HEK293T (cell line): ENCODE measurements at regions not wholly inside any gene's neighbourhood (a gene's known extent, or its start where the extent isn't known, plus 50 kb on each side); places are given as distances from the start of the nearest gene placed in this dataset.

Source experiments
- CTCF ChIA-PET: fragments of 350-600 bp; formaldehyde crosslinking; extraction: SDS; loops from one replicate; lab custom pipeline; 2021; ENCODE audit warnings: antibody characterized with exemption, inconsistent platforms; lab: Yijun Ruan, JAX
- POLR2A ChIA-PET: fragments of 350-600 bp; formaldehyde crosslinking; extraction: SDS; loops from one replicate; lab custom pipeline; 2020; ENCODE audit warnings: antibody characterized with exemption, inconsistent platforms; lab: Yijun Ruan, JAX
- DNase-seq: peaks from one replicate; pipeline ENCODE4 v3.0.0; 2012; ENCODE audit warnings: mixed read lengths; ENCODE audit errors: extremely low spot score
- ARNT ChIP-seq: fragments of 450-650 bp; IDR thresholded peaks from 2 replicates; pipeline ENCODE4 v1.6.1; 2017; ENCODE audit warnings: mild to moderate bottlenecking
- BHLHE40 ChIP-seq: fragments of 450-650 bp; IDR thresholded peaks from 2 replicates; pipeline ENCODE4 v1.6.1; 2016; ENCODE audit warnings: mild to moderate bottlenecking, moderate library complexity, borderline replicate concordance
- CTBP1 ChIP-seq: fragments of 450-650 bp; IDR thresholded peaks from 2 replicates; pipeline ENCODE4 v1.6.1; 2016; ENCODE audit warnings: borderline replicate concordance
- ELF4 ChIP-seq: fragments of 450-650 bp; IDR thresholded peaks from 2 replicates; pipeline ENCODE4 v1.6.1; 2017; ENCODE audit warnings: antibody characterized with exemption
- FOXA1 ChIP-seq: fragments of 450-650 bp; IDR thresholded peaks from 2 replicates; pipeline ENCODE4 v1.6.1; 2016; ENCODE audit warnings: mild to moderate bottlenecking
- FOXK2 ChIP-seq: fragments of 450-650 bp; IDR thresholded peaks from 2 replicates; pipeline ENCODE4 v1.6.1; 2016; ENCODE audit warnings: mild to moderate bottlenecking
- FOXM1 ChIP-seq: fragments of 450-650 bp; IDR thresholded peaks from 2 replicates; pipeline ENCODE4 v1.6.1; 2017; ENCODE audit warnings: mild to moderate bottlenecking, borderline replicate concordance
- HDGF ChIP-seq: fragments of 450-650 bp; IDR thresholded peaks from 2 replicates; pipeline ENCODE4 v1.6.1; 2017; ENCODE audit warnings: antibody characterized with exemption, borderline replicate concordance
- L3MBTL2 ChIP-seq: fragments of 450-650 bp; conservative IDR thresholded peaks from 2 replicates; pipeline ENCODE4 v1.6.1; 2016; ENCODE audit warnings: mild to moderate bottlenecking
- LEF1 ChIP-seq: fragments of 450-650 bp; IDR thresholded peaks from 2 replicates; pipeline ENCODE4 v1.6.1; 2017; ENCODE audit warnings: mild to moderate bottlenecking, borderline replicate concordance
- NFRKB ChIP-seq: fragments of 450-650 bp; IDR thresholded peaks from 2 replicates; pipeline ENCODE4 v1.6.1; 2016; ENCODE audit warnings: mild to moderate bottlenecking, moderate library complexity
- PKNOX1 ChIP-seq: fragments of 450-650 bp; IDR thresholded peaks from 2 replicates; pipeline ENCODE4 v1.6.1; 2016
- SP1 ChIP-seq: fragments of 450-650 bp; IDR thresholded peaks from 2 replicates; pipeline ENCODE4 v1.6.1; 2017
- SUZ12 ChIP-seq: fragments of 450-650 bp; IDR thresholded peaks from 2 replicates; pipeline ENCODE4 v1.6.1; 2016; ENCODE audit warnings: mild to moderate bottlenecking
- TARDBP ChIP-seq: fragments of 450-650 bp; IDR thresholded peaks from 2 replicates; pipeline ENCODE4 v1.6.1; 2016
- ZNF384 ChIP-seq: fragments of 450-650 bp; IDR thresholded peaks from 2 replicates; pipeline ENCODE4 v1.6.1; 2016

GRCh38 chr5:175388531-175388930 is 55.5 kb downstream of the DRD1 start:
- DNase-seq: no peak
- no peak for TF ChIP-seq NFRKB
- no peak for TF ChIP-seq FOXA1
- no peak for TF ChIP-seq CTBP1
- TF ChIP-seq ARNT: no peak
- TF ChIP-seq SUZ12: no peak
- TF ChIP-seq LEF1: no peak
- ChIA-PET CTCF (no interaction called here), POLR2A (no interaction called here)

- no peak for DNase-seq
- ChIA-PET CTCF (no interaction called here), POLR2A (no interaction called here)
- TF ChIP-seq CTBP1: no peak
- no peak for TF ChIP-seq LEF1
- TF ChIP-seq FOXK2: no peak
- no peak for TF ChIP-seq SP1
- TF ChIP-seq ARNT: no peak
- TF ChIP-seq HDGF: no peak
- no peak for TF ChIP-seq L3MBTL2
- TF ChIP-seq BHLHE40: no peak
- no peak for TF ChIP-seq FOXM1
- no peak for TF ChIP-seq SUZ12
- TF ChIP-seq NFRKB: no peak
- no peak for TF ChIP-seq TARDBP
- TF ChIP-seq PKNOX1: no peak
- no peak for TF ChIP-seq ELF4
- TF ChIP-seq FOXA1: no peak
- no peak for TF ChIP-seq ZNF384
These were observed 56.8 kb downstream of the DRD1 start for GRCh38 chr5:175387144-175387543.

- POLR2A ChIA-PET: no interaction called here
- no peak for DNase-seq
- CTCF ChIA-PET: no interaction called here
- TF ChIP-seq NFRKB (no peak), TARDBP (no peak), BHLHE40 (no peak), CTBP1 (no peak), ZNF384 (no peak)
These were observed 57.5 kb downstream of the DRD1 start for GRCh38 chr5:175386526-175386925.

GRCh38 chr5:175385691-175386362 is 58.2 kb downstream of the DRD1 start:
- TF ChIP-seq CTBP1: no peak
- TF ChIP-seq L3MBTL2: no peak
- TF ChIP-seq LEF1: no peak
- no peak for TF ChIP-seq PKNOX1
- TF ChIP-seq SUZ12: no peak
- TF ChIP-seq SP1: no peak
- no peak for TF ChIP-seq HDGF
- TF ChIP-seq FOXK2: no peak
- TF ChIP-seq NFRKB: no peak
- TF ChIP-seq BHLHE40: no peak
- no peak for TF ChIP-seq FOXA1
- TF ChIP-seq ARNT: no peak
- TF ChIP-seq TARDBP: no peak
- TF ChIP-seq FOXM1: no peak
- no peak for TF ChIP-seq ZNF384
- no peak for TF ChIP-seq ELF4
- CTCF ChIA-PET: no interaction called here
- DNase-seq: no peak
- POLR2A ChIA-PET: no interaction called here

GRCh38 chr5:175384724-175385552 is 59.0 kb downstream of the DRD1 start:
- DNase-seq: no peak
- TF ChIP-seq SP1 (no peak), PKNOX1 (no peak), ARNT (no peak), HDGF (no peak), FOXM1 (no peak), NFRKB (no peak), BHLHE40 (no peak), FOXA1 (no peak), L3MBTL2 (no peak), LEF1 (no peak), ELF4 (no peak), SUZ12 (no peak), CTBP1 (no peak), TARDBP (no peak), FOXK2 (no peak), ZNF384 (no peak)
- ChIA-PET POLR2A (no interaction called here), CTCF (no interaction called here)

GRCh38 chr5:175383350-175383749 is 60.6 kb downstream of the DRD1 start:
- CTCF ChIA-PET: no interaction called here
- no peak for DNase-seq
- POLR2A ChIA-PET: no interaction called here
- no peak for TF ChIP-seq FOXM1
- TF ChIP-seq NFRKB: no peak
- TF ChIP-seq TARDBP: no peak
- TF ChIP-seq LEF1: no peak
- no peak for TF ChIP-seq FOXA1
- TF ChIP-seq L3MBTL2: no peak
